ENCODE measurements at regions not wholly inside any gene's neighbourhood (a gene's known extent, or its start where the extent isn't known, plus 50 kb on each side); places are given as distances from the start of the nearest gene placed in this dataset.

DNA sequence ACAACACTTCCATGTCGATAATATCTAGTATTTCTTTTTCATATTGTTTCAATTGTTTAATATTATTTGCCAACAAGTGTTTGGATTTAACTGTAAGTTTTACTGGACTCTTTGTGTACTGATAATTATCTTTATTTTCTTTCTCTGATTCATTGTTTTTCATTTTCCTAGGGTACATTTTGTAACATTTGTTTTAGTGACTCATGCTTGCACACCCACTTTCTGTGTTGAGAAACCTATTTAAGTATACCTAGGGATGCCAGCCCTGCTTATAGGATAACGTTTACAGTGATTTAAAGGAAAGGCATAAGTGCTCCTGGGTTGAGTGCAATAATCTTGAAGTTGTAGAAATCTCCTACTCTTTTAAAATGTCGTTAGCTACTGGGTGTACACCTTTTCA is 1386.0 kb upstream of the ADGRL4 start:
- H3K4me1 Mint-ChIP-seq: no peaks in the 10 kb centered on the region
- no peak for ATAC-seq (ENCODE audit: low read depth)
- no peaks in the 10 kb centered on the region for H3K27me3 Mint-ChIP-seq
- H3K4me3 Mint-ChIP-seq: no peak overlapping the region
- CTCF ChIA-PET: no interaction called here
- POLR2A ChIA-PET: no interaction called here
- DNase-seq: no peak
- no peaks in the 10 kb centered on the region for H3K36me3 Mint-ChIP-seq (ENCODE audit: low read depth)
- intact Hi-C loops (cut with micrococcal nuclease): no loop called here
- peaks cover under 1% of the 10 kb centered on the region for H3K9me3 Mint-ChIP-seq
- TF ChIP-seq, protein P1, sequence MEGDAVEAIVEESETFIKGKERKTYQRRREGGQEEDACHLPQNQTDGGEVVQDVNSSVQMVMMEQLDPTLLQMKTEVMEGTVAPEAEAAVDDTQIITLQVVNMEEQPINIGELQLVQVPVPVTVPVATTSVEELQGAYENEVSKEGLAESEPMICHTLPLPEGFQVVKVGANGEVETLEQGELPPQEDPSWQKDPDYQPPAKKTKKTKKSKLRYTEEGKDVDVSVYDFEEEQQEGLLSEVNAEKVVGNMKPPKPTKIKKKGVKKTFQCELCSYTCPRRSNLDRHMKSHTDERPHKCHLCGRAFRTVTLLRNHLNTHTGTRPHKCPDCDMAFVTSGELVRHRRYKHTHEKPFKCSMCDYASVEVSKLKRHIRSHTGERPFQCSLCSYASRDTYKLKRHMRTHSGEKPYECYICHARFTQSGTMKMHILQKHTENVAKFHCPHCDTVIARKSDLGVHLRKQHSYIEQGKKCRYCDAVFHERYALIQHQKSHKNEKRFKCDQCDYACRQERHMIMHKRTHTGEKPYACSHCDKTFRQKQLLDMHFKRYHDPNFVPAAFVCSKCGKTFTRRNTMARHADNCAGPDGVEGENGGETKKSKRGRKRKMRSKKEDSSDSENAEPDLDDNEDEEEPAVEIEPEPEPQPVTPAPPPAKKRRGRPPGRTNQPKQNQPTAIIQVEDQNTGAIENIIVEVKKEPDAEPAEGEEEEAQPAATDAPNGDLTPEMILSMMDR (IDR thresholded peaks at IDR 0.05): no peak
- H3K27ac Mint-ChIP-seq: no peak overlapping the region

DNA sequence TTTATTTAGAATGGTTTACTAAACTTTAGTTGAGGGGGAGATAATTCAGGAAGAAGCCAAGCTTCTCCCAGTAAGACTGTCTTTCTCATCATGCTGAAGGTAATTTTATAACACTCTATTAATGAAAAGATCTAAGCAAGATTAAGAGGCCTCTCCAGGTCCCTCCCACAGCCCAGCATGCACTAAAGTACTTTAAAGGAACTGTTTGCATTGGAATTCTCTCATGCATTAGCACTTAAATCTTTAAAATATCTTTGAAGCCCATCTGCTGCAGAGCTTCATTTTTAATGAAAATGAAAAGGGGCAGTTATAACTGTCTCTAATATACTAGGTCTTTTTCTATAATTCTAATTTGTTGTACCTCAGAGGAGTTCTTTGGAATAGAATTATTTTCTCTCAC is 1379.1 kb upstream of the ADGRL4 start:
- DNase-seq (no peak), ATAC-seq (ENCODE audit: low read depth) (no peak)
- Mint-ChIP-seq H3K27me3 (no peaks in the 10 kb centered on the region), H3K27ac (no peak overlapping the region), H3K36me3 (ENCODE audit: low read depth) (no peaks in the 10 kb centered on the region), H3K9me3 (no peaks in the 10 kb centered on the region), H3K4me3 (no peak overlapping the region), H3K4me1 (no peaks in the 10 kb centered on the region)
- ChIA-PET CTCF (no interaction called here), POLR2A (no interaction called here)
- TF ChIP-seq, protein P1 (IDR thresholded peaks at IDR 0.05): no peak
- intact Hi-C loops (cut with micrococcal nuclease): no loop called here

DNA sequence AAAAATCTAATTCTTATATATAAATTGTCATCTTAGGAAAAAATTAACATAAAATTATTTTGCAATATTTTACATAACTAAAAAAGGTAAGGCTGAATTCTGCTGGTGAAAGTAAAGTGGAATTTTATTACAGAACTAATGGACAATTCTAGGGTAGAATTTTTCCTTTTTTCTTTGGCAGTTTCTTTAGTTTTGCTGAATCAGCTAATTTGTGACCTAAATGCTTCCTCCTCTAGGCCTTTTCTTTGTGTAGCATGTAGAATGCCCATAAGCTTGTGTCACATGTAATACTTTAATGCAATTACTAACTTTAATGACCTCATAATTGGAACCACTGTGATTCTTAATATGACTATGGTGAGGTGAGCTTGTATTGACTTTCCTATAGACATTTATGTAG is 1378.4 kb upstream of the ADGRL4 start:
- CTCF ChIA-PET: no interaction called here
- intact Hi-C loops (cut with micrococcal nuclease): no loop called here
- TF ChIP-seq, protein P1 (IDR thresholded peaks at IDR 0.05): no peak
- Mint-ChIP-seq H3K27me3 (no peaks in the 10 kb centered on the region), H3K9me3 (no peaks in the 10 kb centered on the region), H3K4me1 (no peaks in the 10 kb centered on the region), H3K36me3 (ENCODE audit: low read depth) (no peaks in the 10 kb centered on the region), H3K27ac (no peak overlapping the region), H3K4me3 (no peak overlapping the region)
- POLR2A ChIA-PET: no interaction called here
- DNase-seq (no peak), ATAC-seq (ENCODE audit: low read depth) (no peak)

DNA sequence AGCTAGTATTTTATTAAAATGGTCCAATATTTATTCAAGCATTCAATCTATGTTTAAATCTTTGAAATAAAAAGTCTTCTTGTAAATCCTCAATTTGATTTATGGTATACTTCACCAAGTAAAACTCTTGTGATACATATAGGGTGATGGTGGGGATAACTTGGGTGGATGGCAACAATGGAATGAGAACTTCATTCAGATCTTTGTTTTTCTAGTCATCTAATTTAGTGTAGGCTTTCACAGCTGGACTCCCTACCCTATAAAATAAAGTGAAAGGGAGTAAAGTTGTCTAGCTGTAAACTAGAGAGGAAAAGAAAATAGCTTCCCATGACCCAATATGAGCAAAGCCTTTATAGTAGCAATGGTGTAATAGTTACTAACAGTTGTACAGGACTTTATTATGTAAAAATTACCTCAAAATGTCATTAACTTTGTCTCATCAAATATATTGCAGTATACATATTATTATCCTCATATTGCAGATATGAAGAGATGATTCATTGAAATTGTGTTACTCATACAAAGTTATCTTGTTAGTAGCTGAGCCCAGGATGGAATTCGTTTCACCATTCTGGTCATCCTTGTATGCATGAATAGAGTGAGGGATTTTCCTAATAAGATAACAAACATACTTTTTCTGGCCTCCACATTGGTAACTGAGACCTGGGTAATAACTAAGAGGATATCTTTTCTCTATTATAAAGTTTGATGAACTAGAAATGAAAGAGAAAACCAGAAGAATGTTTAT is 1377.7 kb upstream of the ADGRL4 start:
- ATAC-seq (ENCODE audit: low read depth): no peak
- no peak overlapping the region for H3K27ac Mint-ChIP-seq
- TF ChIP-seq, protein P1 (IDR thresholded peaks at IDR 0.05): no peak
- H3K27me3 Mint-ChIP-seq: no peaks in the 10 kb centered on the region
- H3K4me3 Mint-ChIP-seq: no peak overlapping the region
- ChIA-PET CTCF (no interaction called here), POLR2A (no interaction called here)
- intact Hi-C loops (cut with micrococcal nuclease): no loop called here
- no peaks in the 10 kb centered on the region for H3K9me3 Mint-ChIP-seq
- DNase-seq: no peak
- H3K36me3 Mint-ChIP-seq (ENCODE audit: low read depth): no peaks in the 10 kb centered on the region
- H3K4me1 Mint-ChIP-seq: no peaks in the 10 kb centered on the region

DNA sequence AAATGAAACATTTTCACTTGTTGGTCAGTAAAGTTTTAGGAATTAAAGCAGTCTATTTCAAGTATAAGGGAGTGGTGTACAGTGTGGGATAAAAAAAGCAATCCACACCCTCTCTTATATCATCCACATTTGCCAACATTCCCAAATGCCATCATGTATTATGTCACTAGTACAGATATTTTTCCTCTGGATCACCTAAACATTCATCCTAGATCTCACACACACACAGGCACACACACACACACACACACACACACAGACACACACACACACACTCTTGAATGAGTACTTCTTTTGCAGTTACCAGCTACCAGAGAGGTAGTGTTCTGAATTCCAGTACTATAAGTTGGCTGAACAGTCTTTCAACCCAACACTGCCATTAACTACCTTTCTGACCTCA is 1369.1 kb upstream of the ADGRL4 start:
- ATAC-seq (ENCODE audit: low read depth): no peak
- no peaks in the 10 kb centered on the region for H3K9me3 Mint-ChIP-seq

More for the DNA sequence above, 1369.1 kb upstream of the ADGRL4 start:
- CTCF ChIA-PET: no interaction called here
- Mint-ChIP-seq H3K27me3 (no peaks in the 10 kb centered on the region), H3K27ac (no peak overlapping the region), H3K4me3 (no peak overlapping the region), H3K4me1 (no peaks in the 10 kb centered on the region), H3K36me3 (ENCODE audit: low read depth) (no peaks in the 10 kb centered on the region)
- DNase-seq: no peak
- TF ChIP-seq, protein P1 (IDR thresholded peaks at IDR 0.05): no peak
- intact Hi-C loops (cut with micrococcal nuclease): no loop called here
- POLR2A ChIA-PET: no interaction called here
